ENCODE measurements at regions not wholly inside any gene's neighbourhood (a gene's known extent, or its start where the extent isn't known, plus 50 kb on each side); places are given as distances from the start of the nearest gene placed in this dataset.
"Not testable (repeated sequence)": the region's sequence is repeated elsewhere in the genome, so short reads cannot be mapped to it uniquely, and the experiment has no call there.

GRCh38 chr9:68593760-68594159, 53.1 kb upstream of the TMEM252 start:
- intact Hi-C loops (cut with DNase I); H3K36me3 ChIP-seq: not testable (repeated sequence)

GRCh38 chr9:68595868-68596267, 55.2 kb upstream of the TMEM252 start:
- Histone ChIP-seq H3K27ac (no peak overlapping the region), H3K9me3 (no peaks in the 10 kb centered on the region), H3K36me3 (no peaks in the 10 kb centered on the region), H3K4me1 (no peaks in the 10 kb centered on the region), H3K4me3 (no peak overlapping the region), H3K27me3 (no peaks in the 10 kb centered on the region)
- no peak for DNase-seq (ENCODE audit: extremely low spot score in 2 of 2)
- intact Hi-C loops (cut with DNase I), result loop anchor here (5.0 kb wide), 1 partner anchor 421 kb away; no protein-coding TSS in a partner anchor
- TF ChIP-seq POLR2A (IDR thresholded peaks at IDR 0.05), result no peak
- no peak for TF ChIP-seq POLR2AphosphoS5 (IDR thresholded peaks at IDR 0.05; ENCODE audit: insufficient read depth in 1 of 2, low read depth in 1 of 2)
- no peak for TF ChIP-seq CTCF (IDR thresholded peaks at IDR 0.05)

More at GRCh38 chr9:68593760-68594159, 53.1 kb upstream of the TMEM252 start:
- not testable (repeated sequence) for DNase-seq (ENCODE audit: extremely low spot score in 2 of 2); H3K9me3 ChIP-seq; H3K4me3 ChIP-seq; H3K27me3 ChIP-seq; H3K27ac ChIP-seq; H3K4me1 ChIP-seq

- no peak for TF ChIP-seq CTCF (IDR thresholded peaks at IDR 0.05)
- no peak for TF ChIP-seq POLR2A (IDR thresholded peaks at IDR 0.05)
- no peak for TF ChIP-seq POLR2AphosphoS5 (IDR thresholded peaks at IDR 0.05; ENCODE audit: insufficient read depth in 1 of 2, low read depth in 1 of 2)
- no peak overlapping the region for H3K27ac ChIP-seq
- H3K36me3 ChIP-seq, result no peaks in the 10 kb centered on the region
- intact Hi-C loops (cut with DNase I), result loop anchor here (5.0 kb wide), 1 partner anchor 420 kb away; no protein-coding TSS in a partner anchor
- H3K4me1 ChIP-seq, result no peaks in the 10 kb centered on the region
- no peaks in the 10 kb centered on the region for H3K9me3 ChIP-seq
- H3K27me3 ChIP-seq, result no peaks in the 10 kb centered on the region
- no peak overlapping the region for H3K4me3 ChIP-seq
- DNase-seq (ENCODE audit: extremely low spot score in 2 of 2), result no peak
Observed at GRCh38 chr9:68597362-68597997, 56.8 kb upstream of the TMEM252 start.

- Histone ChIP-seq H3K27me3 (no peaks in the 10 kb centered on the region), H3K4me3 (no peak overlapping the region), H3K9me3 (no peaks in the 10 kb centered on the region), H3K36me3 (no peaks in the 10 kb centered on the region), H3K4me1 (no peaks in the 10 kb centered on the region), H3K27ac (no peak overlapping the region)
- no peak for DNase-seq (ENCODE audit: extremely low spot score in 2 of 2)
- no peak for TF ChIP-seq POLR2AphosphoS5 (IDR thresholded peaks at IDR 0.05; ENCODE audit: insufficient read depth in 1 of 2, low read depth in 1 of 2)
- TF ChIP-seq CTCF (IDR thresholded peaks at IDR 0.05), result no peak
- no peak for TF ChIP-seq POLR2A (IDR thresholded peaks at IDR 0.05)
- intact Hi-C loops (cut with DNase I), result loop anchor here (5.0 kb wide), 1 partner anchor 417 kb away; no protein-coding TSS in a partner anchor
Observed at GRCh38 chr9:68599826-68600225, 59.1 kb upstream of the TMEM252 start.

- no peaks in the 10 kb centered on the region for H3K27me3 ChIP-seq
- intact Hi-C loops (cut with DNase I), result no loop called here
Observed at GRCh38 chr9:68601081-68601480, 60.4 kb upstream of the TMEM252 start.

More at GRCh38 chr9:68601081-68601480, 60.4 kb upstream of the TMEM252 start:
- Histone ChIP-seq H3K27ac (no peak overlapping the region), H3K9me3 (no peaks in the 10 kb centered on the region), H3K4me3 (no peak overlapping the region), H3K36me3 (no peaks in the 10 kb centered on the region), H3K4me1 (no peaks in the 10 kb centered on the region)
- no peak for DNase-seq (ENCODE audit: extremely low spot score in 2 of 2)
- TF ChIP-seq CTCF (IDR thresholded peaks at IDR 0.05) (no peak), POLR2AphosphoS5 (IDR thresholded peaks at IDR 0.05; ENCODE audit: insufficient read depth in 1 of 2, low read depth in 1 of 2) (no peak), POLR2A (IDR thresholded peaks at IDR 0.05) (no peak)

All from vagina (tissue), 2 donors.